DOHH2 (cell line): ENCODE measurements at regions not wholly inside any gene's neighbourhood (a gene's known extent, or its start where the extent isn't known, plus 50 kb on each side); places are given as distances from the start of the nearest gene placed in this dataset.

Experiments used
- H3F3A ChIP-seq: fragments of 200-600 bp; sonication (generic), shearing (Covaris generic); 2 replicates; pipeline ENCODE4 v1.6.0; 2016; ENCODE audit warnings: antibody characterized with exemption, mild to moderate bottlenecking; ENCODE audit not compliant: control insufficient read depth, insufficient read depth
- H3K27ac ChIP-seq: fragments of 200-600 bp; sonication (generic); 2 replicates; pipeline ENCODE4 v1.5.1; 2014; ENCODE audit warnings: low read depth, mild to moderate bottlenecking, low read length, moderate library complexity
- H3K27me3 ChIP-seq: fragments of 200-600 bp; sonication (generic); 2 replicates; pipeline ENCODE4 v1.6.1; 2014; ENCODE audit warnings: mild to moderate bottlenecking, low read length, mixed read lengths; ENCODE audit not compliant: control insufficient read depth
- H3K36me3 ChIP-seq: fragments of 200-600 bp; sonication (generic); 2 replicates; pipeline ENCODE4 v1.6.1; 2014; ENCODE audit warnings: mild to moderate bottlenecking, low read length, moderate library complexity, mixed read lengths; ENCODE audit not compliant: control insufficient read depth
- H3K4me1 ChIP-seq: fragments of 200-600 bp; sonication (generic); 2 replicates; pipeline ENCODE4 v1.6.1; 2014; ENCODE audit warnings: mild to moderate bottlenecking, low read length, mixed read lengths; ENCODE audit not compliant: control insufficient read depth
- H3K4me2 ChIP-seq: fragments of 200-600 bp; sonication (generic); 2 replicates; pipeline ENCODE4 v1.6.0; 2014; ENCODE audit warnings: mild to moderate bottlenecking, low read length, moderate library complexity
- H3K4me3 ChIP-seq: fragments of 200-600 bp; sonication (generic); 2 replicates; pipeline ENCODE4 v1.5.1; 2014; ENCODE audit warnings: mild to moderate bottlenecking, low read length, mixed read lengths
- H3K79me2 ChIP-seq: fragments of 200-600 bp; sonication (generic); 2 replicates; pipeline ENCODE4 v1.6.1; 2014; ENCODE audit warnings: mild to moderate bottlenecking, low read length, mixed read lengths; ENCODE audit not compliant: control insufficient read depth
- H3K9me2 ChIP-seq: fragments of 200-600 bp; sonication (generic); replicated peaks from 2 replicates; pipeline ENCODE4 v1.6.1; 2014; ENCODE audit warnings: mild to moderate bottlenecking, low read length, mixed read lengths; ENCODE audit not compliant: control insufficient read depth
- H3K9me3 ChIP-seq: fragments of 200-600 bp; sonication (generic); 2 replicates; pipeline ENCODE4 v1.6.1; 2014; ENCODE audit warnings: antibody characterized with exemption, low read length, mixed read lengths; ENCODE audit not compliant: control insufficient read depth, insufficient read depth
- H4K20me1 ChIP-seq: fragments of 200-600 bp; sonication (generic); 2 replicates; pipeline ENCODE4 v1.6.0; 2014; ENCODE audit warnings: low read depth, mild to moderate bottlenecking, antibody characterized with exemption, low read length, moderate library complexity; ENCODE audit not compliant: control insufficient read depth, insufficient read depth
- CTCF ChIP-seq: fragments of 200-600 bp; sonication (generic); IDR thresholded peaks from one replicate; pipeline ENCODE4 v1.5.1; 2014; ENCODE audit warnings: antibody characterized with exemption, mild to moderate bottlenecking, low read depth, low read length; ENCODE audit not compliant: poor library complexity, severe bottlenecking
- EZH2phosphoT487 ChIP-seq: fragments of 200-600 bp; sonication (generic); IDR thresholded peaks from 2 replicates; pipeline ENCODE4 v1.6.1; 2017; ENCODE audit warnings: borderline replicate concordance, mild to moderate bottlenecking, antibody characterized with exemption, low read length, moderate library complexity, mixed read lengths

DNA sequence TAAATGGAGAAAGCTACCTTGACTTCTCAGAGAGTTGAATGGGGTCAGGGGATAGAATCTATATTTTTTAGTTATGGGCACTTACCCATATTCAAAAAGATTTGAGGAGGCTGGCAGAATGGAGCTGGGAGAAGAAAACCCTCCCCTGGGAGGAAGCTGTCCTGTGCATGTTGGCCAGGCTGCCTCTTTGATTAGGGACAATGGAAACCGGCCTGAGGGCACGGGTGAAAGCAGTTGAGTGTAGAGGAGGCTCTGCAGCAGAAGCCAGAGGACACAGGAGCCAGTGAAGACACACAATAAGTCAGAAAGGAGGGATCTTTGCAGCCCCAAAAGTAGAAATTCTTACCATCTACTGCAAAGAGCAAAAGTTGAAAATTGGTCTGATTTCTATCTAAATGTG lies 66.6 kb upstream of the B3GAT1 start:
- Histone ChIP-seq H3K4me1 (no peaks in the 10 kb centered on the region), H3K36me3 (no peaks in the 10 kb centered on the region), H3K27ac (no peak overlapping the region), H3K79me2 (no peaks in the 10 kb centered on the region), H3F3A (no peaks in the 10 kb centered on the region), H3K4me3 (no peak overlapping the region), H3K27me3 (no peaks in the 10 kb centered on the region), H3K4me2 (no peak overlapping the region), H4K20me1 (no peaks in the 10 kb centered on the region; the same call in 1 of the 2 replicates), H3K9me3 (no peaks in the 10 kb centered on the region), H3K9me2 (no peaks in the 10 kb centered on the region)
- no peak for TF ChIP-seq CTCF
- TF ChIP-seq EZH2phosphoT487: no peak

GRCh38 chr11:134478176-134478575 lies 66.1 kb upstream of the B3GAT1 start:
- Histone ChIP-seq H3K79me2 (no peaks in the 10 kb centered on the region), H3K27me3 (no peaks in the 10 kb centered on the region), H3K4me3 (no peak overlapping the region), H3K4me1 (no peaks in the 10 kb centered on the region), H3K4me2 (no peak overlapping the region), H3K9me2 (no peaks in the 10 kb centered on the region), H4K20me1 (no peaks in the 10 kb centered on the region; the same call in 1 of the 2 replicates), H3K36me3 (no peaks in the 10 kb centered on the region), H3K9me3 (no peaks in the 10 kb centered on the region), H3F3A (no peaks in the 10 kb centered on the region), H3K27ac (no peak overlapping the region)
- no peak for TF ChIP-seq CTCF
- TF ChIP-seq EZH2phosphoT487: no peak

GRCh38 chr11:134477486-134477885 lies 65.4 kb upstream of the B3GAT1 start:
- Histone ChIP-seq H3F3A (no peaks in the 10 kb centered on the region), H3K4me2 (no peak overlapping the region), H3K9me3 (no peaks in the 10 kb centered on the region), H3K27ac (no peak overlapping the region), H3K4me1 (no peaks in the 10 kb centered on the region), H3K9me2 (no peaks in the 10 kb centered on the region), H3K27me3 (no peaks in the 10 kb centered on the region), H3K4me3 (no peak overlapping the region), H3K36me3 (no peaks in the 10 kb centered on the region), H3K79me2 (no peaks in the 10 kb centered on the region), H4K20me1 (no peaks in the 10 kb centered on the region; the same call in 1 of the 2 replicates)
- TF ChIP-seq EZH2phosphoT487: no peak
- no peak for TF ChIP-seq CTCF
